ENCODE measurements at regions not wholly inside any gene's neighbourhood (a gene's known extent, or its start where the extent isn't known, plus 50 kb on each side); places are given as distances from the start of the nearest gene placed in this dataset.

DNA sequence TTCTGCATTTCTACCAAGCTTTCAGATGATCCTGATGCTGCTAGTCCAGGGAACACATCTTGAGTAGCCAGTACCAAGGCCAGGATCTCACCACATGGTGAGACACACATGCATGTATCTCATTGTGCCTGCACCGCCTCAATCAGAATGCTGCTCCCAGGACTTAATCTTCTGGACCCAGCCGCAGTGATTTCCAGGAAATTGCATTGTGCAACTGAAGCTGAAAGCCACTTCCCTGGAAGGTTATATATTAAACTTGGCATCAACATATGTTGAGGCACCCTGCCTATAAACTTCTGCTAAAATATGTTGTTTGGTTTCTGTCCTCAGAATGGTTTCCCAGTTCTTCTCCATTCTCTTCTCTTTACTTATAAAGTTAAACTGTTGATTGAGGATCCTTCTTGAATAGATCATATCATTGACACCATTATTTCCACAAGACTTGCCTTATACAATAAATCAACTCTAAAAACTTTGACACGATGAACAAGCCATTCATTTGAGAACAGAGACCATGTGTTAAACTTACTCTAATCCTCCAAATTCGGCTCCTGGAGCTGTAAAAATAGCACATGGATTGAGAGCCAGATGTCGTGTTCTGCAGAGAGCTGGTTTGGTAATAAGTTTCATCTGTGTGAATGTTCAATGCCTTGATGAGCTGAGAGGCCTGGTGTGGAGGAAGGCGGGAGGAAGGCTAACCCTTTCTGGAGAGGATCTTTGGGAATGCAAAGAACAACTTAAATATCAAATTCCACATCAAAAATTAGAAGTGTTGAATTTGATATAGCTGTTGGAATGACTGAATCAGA lies 65.0 kb upstream of the PCSK2 start:
- TF ChIP-seq, protein P1, sequence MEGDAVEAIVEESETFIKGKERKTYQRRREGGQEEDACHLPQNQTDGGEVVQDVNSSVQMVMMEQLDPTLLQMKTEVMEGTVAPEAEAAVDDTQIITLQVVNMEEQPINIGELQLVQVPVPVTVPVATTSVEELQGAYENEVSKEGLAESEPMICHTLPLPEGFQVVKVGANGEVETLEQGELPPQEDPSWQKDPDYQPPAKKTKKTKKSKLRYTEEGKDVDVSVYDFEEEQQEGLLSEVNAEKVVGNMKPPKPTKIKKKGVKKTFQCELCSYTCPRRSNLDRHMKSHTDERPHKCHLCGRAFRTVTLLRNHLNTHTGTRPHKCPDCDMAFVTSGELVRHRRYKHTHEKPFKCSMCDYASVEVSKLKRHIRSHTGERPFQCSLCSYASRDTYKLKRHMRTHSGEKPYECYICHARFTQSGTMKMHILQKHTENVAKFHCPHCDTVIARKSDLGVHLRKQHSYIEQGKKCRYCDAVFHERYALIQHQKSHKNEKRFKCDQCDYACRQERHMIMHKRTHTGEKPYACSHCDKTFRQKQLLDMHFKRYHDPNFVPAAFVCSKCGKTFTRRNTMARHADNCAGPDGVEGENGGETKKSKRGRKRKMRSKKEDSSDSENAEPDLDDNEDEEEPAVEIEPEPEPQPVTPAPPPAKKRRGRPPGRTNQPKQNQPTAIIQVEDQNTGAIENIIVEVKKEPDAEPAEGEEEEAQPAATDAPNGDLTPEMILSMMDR (IDR thresholded peaks at IDR 0.05; ENCODE audit: insufficient read depth, low read length, poor library complexity, severe bottlenecking): no peak
- no peak for TF ChIP-seq EZH2phosphoT487 (conservative IDR thresholded peaks at IDR 0.05; ENCODE audit: low read length)

Measured in SU-DHL-6 (cell line).